Smooth muscle cell (in vitro differentiated cells): ENCODE measurements at regions not wholly inside any gene's neighbourhood (a gene's known extent, or its start where the extent isn't known, plus 50 kb on each side); places are given as distances from the start of the nearest gene placed in this dataset.

Experiments used
- DNase-seq: peaks from one replicate; lab custom pipeline; 2025; ENCODE audit not compliant: unreplicated experiment; lab: John Stamatoyannopoulos, UW
- H2AFZ ChIP-seq: fragments of 200-600 bp; sonication (generic); 2 replicates; pipeline ENCODE4 v1.6.0; 2016; ENCODE audit warnings: antibody characterized with exemption, low read depth, mild to moderate bottlenecking
- H3F3A ChIP-seq: fragments of 200-600 bp; sonication (generic); 2 replicates; pipeline ENCODE4 v1.6.0; 2017; ENCODE audit warnings: antibody characterized with exemption, low read depth
- H3K27ac ChIP-seq: fragments of 200-600 bp; sonication (generic); 2 replicates; pipeline ENCODE4 v1.5.1; 2016; ENCODE audit warnings: low read depth, mild to moderate bottlenecking
- H3K27me3 ChIP-seq: fragments of 200-600 bp; sonication (generic); 2 replicates; pipeline ENCODE4 v1.6.1; 2016; ENCODE audit warnings: low read depth, mild to moderate bottlenecking
- H3K36me3 ChIP-seq: fragments of 200-600 bp; sonication (generic); 2 replicates; pipeline ENCODE4 v1.5.1; 2016; ENCODE audit warnings: low read depth
- H3K4me1 ChIP-seq: fragments of 200-600 bp; sonication (generic); 2 replicates; pipeline ENCODE4 v1.5.1; 2016; ENCODE audit warnings: low read depth
- H3K4me2 ChIP-seq: fragments of 200-600 bp; sonication (generic); 2 replicates; pipeline ENCODE4 v1.6.0; 2016; ENCODE audit warnings: mild to moderate bottlenecking
- H3K4me3 ChIP-seq: fragments of 200-600 bp; sonication (generic); 2 replicates; pipeline ENCODE4 v1.5.1; 2016; ENCODE audit warnings: mild to moderate bottlenecking
- H3K79me2 ChIP-seq: fragments of 200-600 bp; sonication (generic); 2 replicates; pipeline ENCODE4 v1.6.0; 2016; ENCODE audit warnings: low read depth, mild to moderate bottlenecking
- H3K9ac ChIP-seq: fragments of 200-600 bp; sonication (generic); 2 replicates; pipeline ENCODE4 v1.6.0; 2016; ENCODE audit warnings: low read depth
- H3K9me3 ChIP-seq: fragments of 200-600 bp; sonication (generic); replicated peaks from 2 replicates; pipeline ENCODE4 v1.5.1; 2016; ENCODE audit warnings: low read depth
- H4K20me1 ChIP-seq: fragments of 200-600 bp; sonication (generic); 2 replicates; pipeline ENCODE4 v1.6.0; 2016; ENCODE audit warnings: low read depth
- CTCF ChIP-seq: fragments of 200-600 bp; sonication (generic); IDR thresholded peaks from 2 replicates; pipeline ENCODE4 v1.5.1; 2017; ENCODE audit warnings: borderline replicate concordance, mild to moderate bottlenecking, antibody characterized with exemption; ENCODE audit not compliant: insufficient read depth, poor library complexity, severe bottlenecking
- WGBS: methylation state at CpG from one replicate; pipeline ENCODE4 v1.1.7; 2016; ENCODE audit warnings: low lambda C conversion rate; 5-methylcytosine and 5-hydroxymethylcytosine counted together

DNA sequence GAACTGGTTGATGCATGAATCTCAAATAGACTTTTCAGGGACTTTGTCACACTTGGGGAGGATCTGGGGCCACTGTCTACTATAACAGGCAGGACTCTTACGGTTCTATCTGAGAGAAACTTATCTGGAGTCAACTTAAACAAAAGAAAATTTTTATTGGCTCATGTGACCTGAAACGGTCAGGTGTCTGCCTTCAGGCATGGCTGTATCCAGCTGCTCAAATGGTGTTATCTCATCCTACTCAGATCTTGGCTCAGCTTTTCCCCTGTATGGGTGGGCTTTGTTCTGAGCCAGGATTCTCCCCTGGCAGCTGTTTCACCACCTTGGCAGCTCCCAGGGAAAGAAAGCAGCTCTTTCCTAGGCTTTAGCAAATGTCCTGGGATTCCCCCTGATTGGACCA is 183.2 kb upstream of the MYL2 start:
- no peaks in the 10 kb centered on the region for H3K27me3 ChIP-seq
- WGBS = 90% methylated on average over 2 of the region's 2 CpGs
- no peaks in the 10 kb centered on the region for H4K20me1 ChIP-seq
- no peak overlapping the region for H3K4me2 ChIP-seq
- H3F3A ChIP-seq = no peaks in the 10 kb centered on the region
- no peaks in the 10 kb centered on the region for H3K9me3 ChIP-seq
- H3K4me3 ChIP-seq = no peak overlapping the region
- H2AFZ ChIP-seq = no peak overlapping the region
- TF ChIP-seq CTCF = no peak
- no peak overlapping the region for H3K9ac ChIP-seq
- no peak overlapping the region for H3K27ac ChIP-seq
- no peaks in the 10 kb centered on the region for H3K36me3 ChIP-seq
- H3K4me1 ChIP-seq = no peaks in the 10 kb centered on the region
- H3K79me2 ChIP-seq = no peaks in the 10 kb centered on the region
- DNase-seq = no peak

DNA sequence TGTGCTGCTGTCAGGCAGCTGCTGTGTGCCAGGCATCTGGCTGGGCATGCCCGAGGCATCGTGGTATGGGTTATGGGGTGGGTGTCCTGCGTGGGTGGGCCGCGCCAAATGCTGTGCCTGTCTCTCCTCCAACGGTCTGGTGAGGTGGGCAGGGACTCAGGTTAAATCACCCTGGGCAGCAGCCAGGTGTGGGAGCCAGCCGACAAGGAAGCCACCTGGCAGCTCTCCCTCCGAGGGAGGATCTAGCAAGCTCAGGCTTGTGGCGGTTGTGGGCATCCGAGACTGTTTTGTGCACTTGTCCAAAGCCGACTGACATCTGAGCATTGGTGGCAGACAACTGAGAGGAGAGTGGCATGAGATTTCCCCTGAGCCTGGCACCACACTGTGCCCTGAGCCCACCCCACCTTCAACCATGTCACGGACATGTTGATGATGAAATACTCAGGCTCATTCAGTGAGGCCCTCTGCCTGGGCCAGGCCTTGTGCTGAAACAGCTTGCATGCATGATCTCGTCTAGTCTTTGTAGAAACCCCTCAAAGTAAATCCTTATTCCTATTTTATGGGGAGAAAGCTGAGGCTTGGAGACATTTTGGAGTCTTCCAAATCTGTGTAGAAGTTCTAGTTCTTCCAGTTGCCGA is 181.8 kb upstream of the MYL2 start:
- WGBS = 89% methylated on average over 14 of the region's 14 CpGs
- H3K4me2 ChIP-seq = no peak overlapping the region
- no peak overlapping the region for H2AFZ ChIP-seq

DNA sequence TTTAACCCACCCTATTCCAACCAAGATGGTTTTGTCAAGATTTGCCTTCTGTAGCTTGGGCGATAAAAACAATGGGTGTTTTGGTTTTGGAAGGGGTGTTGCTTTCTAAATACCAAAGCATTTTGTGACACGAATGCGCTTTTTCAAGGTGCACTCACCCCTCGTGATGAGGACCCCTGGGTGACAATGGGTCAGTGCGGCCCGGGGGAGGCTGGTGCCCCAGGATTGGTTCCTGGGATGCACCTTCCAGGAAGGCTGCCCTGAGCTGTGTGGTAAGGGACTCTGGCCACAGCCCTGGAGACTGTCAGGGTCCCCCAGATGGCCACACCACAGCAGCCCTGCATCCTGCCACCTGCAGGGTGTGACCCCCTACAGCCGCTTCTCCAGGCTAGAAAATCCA is 180.6 kb upstream of the MYL2 start:
- no peaks in the 10 kb centered on the region for H3K36me3 ChIP-seq
- WGBS = 96% methylated on average over 7 of the region's 7 CpGs
- no peak overlapping the region for H3K4me3 ChIP-seq
- H3K4me1 ChIP-seq = no peaks in the 10 kb centered on the region
- H4K20me1 ChIP-seq = no peaks in the 10 kb centered on the region
- H3K9ac ChIP-seq = no peak overlapping the region
- DNase-seq = no peak
- H3F3A ChIP-seq = no peaks in the 10 kb centered on the region
- H2AFZ ChIP-seq = no peak overlapping the region
- TF ChIP-seq CTCF = no peak
- no peaks in the 10 kb centered on the region for H3K9me3 ChIP-seq
- no peak overlapping the region for H3K4me2 ChIP-seq
- no peaks in the 10 kb centered on the region for H3K27me3 ChIP-seq
- no peak overlapping the region for H3K27ac ChIP-seq
- no peaks in the 10 kb centered on the region for H3K79me2 ChIP-seq

More for the DNA sequence above, 181.8 kb upstream of the MYL2 start:
- H3K27ac ChIP-seq = no peak overlapping the region
- H4K20me1 ChIP-seq = no peaks in the 10 kb centered on the region
- H3K9ac ChIP-seq = no peak overlapping the region
- no peak overlapping the region for H3K4me3 ChIP-seq
- H3K79me2 ChIP-seq = no peaks in the 10 kb centered on the region
- H3K9me3 ChIP-seq = no peaks in the 10 kb centered on the region
- H3K27me3 ChIP-seq = no peaks in the 10 kb centered on the region
- no peaks in the 10 kb centered on the region for H3K36me3 ChIP-seq
- no peak for DNase-seq
- no peak for TF ChIP-seq CTCF
- H3F3A ChIP-seq = no peaks in the 10 kb centered on the region
- H3K4me1 ChIP-seq = no peaks in the 10 kb centered on the region

- Histone ChIP-seq H3K79me2 (no peaks in the 10 kb centered on the region), H3K36me3 (no peaks in the 10 kb centered on the region), H3K4me3 (no peak overlapping the region), H3K27me3 (no peaks in the 10 kb centered on the region), H3K27ac (no peak overlapping the region), H3K4me1 (no peaks in the 10 kb centered on the region), H3K9ac (no peak overlapping the region), H3K4me2 (no peak overlapping the region), H3K9me3 (no peaks in the 10 kb centered on the region), H2AFZ (no peak overlapping the region), H4K20me1 (no peaks in the 10 kb centered on the region), H3F3A (no peaks in the 10 kb centered on the region)
- no peak for DNase-seq
- TF ChIP-seq CTCF = no peak
- whole genome bisulfite sequencing = 88% methylated on average over 4 of the region's 4 CpGs
Measured at GRCh38 chr12:111100554-111100953, 180.2 kb upstream of the MYL2 start.
